AG08395 (cell line): ENCODE measurements at regions not wholly inside any gene's neighbourhood (a gene's known extent, or its start where the extent isn't known, plus 50 kb on each side); places are given as distances from the start of the nearest gene placed in this dataset.
"Not testable (repeated sequence)": the region's sequence is repeated elsewhere in the genome, so short reads cannot be mapped to it uniquely, and the experiment has no call there.

Source experiments
- DNase-seq: peaks from one replicate; pipeline ENCODE4 v3.0.0; 2012; ENCODE audit warnings: mixed read lengths, low spot score

DNA sequence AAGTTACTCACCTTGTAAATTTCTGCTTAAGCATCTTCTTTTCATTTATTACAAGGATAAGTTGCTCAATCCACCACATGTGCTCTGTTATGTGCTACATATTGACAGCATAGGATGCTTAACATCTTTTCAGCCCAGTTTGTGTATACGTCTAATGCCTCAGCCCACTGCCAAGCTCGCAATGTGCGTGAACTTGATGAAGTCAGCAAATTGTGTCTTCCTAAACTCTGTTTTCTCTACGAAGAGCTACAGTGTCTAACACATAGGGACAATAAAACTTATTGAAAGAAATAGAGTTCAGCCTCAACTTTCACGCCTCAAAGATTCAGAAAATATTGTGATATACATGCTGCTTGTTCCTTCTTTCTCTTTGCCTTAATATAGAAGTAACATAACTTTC lies 500.0 kb downstream of the TFAP2B start:
- DNase-seq = no peak

DNA sequence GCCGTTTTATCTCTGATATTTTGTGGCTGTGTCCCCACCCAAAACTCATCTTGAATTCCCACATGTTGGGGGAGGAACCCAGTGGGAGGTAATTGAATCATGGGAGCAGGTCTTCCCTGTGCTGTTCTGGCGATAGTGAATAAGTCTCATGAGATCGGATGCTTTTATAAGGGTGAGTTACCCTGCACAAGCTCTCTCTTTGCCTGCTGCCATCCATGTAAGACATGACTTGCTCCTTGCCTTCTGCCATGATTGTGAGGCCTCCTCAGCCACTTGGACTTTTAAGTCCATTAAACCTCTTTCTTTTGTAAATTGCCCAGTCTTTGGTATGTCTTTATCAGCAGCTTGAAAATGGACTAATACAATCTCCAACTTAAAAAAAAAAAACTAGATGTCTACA lies 502.8 kb downstream of the TFAP2B start:
- not testable (repeated sequence) for DNase-seq

DNA sequence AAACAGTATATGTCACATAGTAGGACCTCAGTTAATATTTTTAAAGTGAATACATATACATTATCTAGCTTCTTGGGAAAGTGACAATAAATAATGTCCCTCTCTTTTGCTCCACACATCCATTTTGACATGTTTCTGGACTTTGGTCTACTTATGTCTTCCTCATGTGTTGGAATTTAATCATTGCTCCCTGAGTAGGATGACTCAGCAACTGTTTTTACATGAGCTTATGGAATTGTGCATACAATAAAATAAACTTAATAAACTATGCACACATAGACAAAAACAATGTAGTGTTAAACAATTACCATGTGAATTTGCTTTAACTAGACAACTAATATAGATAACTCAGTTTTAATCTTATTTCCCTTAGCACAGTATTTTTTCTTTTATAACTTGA lies 503.8 kb downstream of the TFAP2B start:
- no peak for DNase-seq

DNA sequence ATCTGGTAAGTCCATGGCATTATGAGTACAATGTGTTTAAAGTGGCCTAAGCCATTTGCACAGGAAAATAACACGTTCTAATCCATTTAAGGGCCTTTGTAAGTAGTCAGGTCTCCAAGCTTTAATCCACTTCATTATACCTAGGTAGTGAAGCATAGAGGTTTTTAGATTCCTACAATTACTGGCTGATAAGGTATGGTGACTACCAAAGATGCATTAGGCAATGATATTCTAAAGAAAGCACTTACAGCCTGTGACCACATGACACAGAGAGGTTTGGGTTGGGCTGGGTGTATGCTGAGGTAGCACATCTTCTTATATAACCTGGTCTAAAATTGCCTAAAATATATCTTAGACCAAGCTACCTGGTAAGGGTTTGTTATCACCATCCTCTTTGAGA lies 504.4 kb downstream of the TFAP2B start:
- DNase-seq = no peak

DNA sequence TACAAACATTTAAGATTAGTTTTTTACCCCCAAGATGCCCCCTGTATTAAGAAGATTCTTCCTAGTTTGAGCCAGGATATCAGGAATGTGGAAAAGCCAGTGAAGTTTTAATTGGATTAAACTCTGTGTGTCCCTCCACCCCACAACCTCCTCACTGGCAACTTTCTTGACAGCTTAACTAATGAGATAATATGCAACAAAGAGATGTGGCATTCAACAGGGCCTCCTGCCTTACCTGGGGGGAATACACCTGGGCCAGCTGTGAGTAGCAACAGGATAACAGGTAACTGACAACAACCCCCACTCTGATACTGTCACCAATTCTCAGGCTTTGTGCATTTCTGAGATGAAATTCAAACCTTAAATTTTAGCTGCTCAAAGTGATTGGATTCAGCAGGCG lies 512.3 kb downstream of the TFAP2B start:
- no peak for DNase-seq

DNA sequence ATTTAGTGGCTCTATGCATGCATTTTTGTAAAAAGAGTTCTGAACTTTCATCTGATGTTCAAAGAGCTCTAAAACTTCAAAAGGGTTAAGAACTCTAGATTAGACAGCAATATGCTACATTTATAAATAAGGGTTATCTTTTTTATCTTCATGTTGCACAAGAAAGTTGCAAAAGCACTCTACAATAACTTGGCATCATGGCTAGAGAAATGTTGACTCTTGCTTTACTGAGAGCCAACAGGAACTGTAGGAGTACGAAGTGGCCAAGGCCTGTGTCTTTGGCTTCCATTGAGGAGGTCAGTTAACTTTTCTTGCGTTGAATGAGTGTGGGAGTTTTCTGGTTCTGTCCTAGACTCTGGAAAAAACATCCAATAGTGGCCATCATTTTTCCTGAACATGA lies 516.9 kb downstream of the TFAP2B start:
- no peak for DNase-seq

DNA sequence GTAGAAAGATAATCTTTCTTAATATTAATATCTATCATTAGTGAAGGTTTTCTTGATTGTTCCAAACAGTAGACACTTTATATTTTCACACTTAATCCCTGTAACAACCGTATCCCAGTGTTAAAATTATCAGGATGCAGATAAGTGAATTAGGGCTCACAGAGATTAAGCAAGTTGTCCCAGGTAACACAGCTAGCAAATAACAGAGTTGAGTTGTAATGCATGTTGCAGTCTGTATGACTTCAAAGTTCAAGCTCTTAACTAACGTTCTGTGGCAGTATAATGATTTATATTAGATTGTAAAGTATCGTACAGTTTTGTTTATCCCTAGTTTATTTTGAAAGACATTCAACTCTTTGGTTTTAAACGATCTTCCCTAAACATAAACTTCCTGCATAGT lies 517.5 kb downstream of the TFAP2B start:
- DNase-seq = no peak

DNA sequence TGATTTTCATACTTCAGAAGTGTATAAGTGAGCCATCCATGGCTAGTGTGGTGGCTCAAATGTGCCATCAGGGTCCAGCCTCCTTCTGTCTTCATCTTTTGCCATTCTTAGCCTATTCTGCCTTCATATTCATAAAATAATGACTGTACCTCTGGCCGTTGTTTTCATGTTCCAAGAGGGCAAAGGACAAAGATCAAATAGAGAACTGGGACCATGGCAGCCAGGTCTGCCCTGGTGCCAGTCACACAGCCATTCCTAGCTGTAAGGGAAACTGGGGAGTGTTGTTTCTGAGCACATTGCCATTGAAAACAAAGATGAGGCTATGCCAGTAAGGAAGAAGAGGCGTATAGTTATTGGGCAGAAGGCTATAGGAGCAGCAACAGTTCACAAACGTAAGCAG lies 518.6 kb downstream of the TFAP2B start:
- no peak for DNase-seq

DNA sequence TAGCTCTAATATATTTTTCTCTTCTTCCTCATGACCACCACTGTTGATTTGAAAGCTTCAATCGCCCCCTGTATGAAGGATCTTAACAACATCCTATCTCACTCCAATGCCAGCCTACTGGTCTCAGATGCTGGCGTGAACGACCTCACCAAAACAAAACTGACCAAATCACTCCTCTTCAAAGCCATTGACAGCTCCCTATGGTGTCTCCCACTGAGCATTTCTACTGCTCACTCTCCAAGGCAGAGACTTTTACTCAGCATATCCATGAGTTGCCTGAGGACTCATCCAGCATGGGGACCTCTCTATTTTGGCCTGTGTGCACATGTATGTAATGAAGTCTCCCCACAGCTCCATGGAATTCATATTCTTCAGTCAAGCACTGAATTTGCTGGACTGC lies 520.4 kb downstream of the TFAP2B start:
- no peak for DNase-seq

DNA sequence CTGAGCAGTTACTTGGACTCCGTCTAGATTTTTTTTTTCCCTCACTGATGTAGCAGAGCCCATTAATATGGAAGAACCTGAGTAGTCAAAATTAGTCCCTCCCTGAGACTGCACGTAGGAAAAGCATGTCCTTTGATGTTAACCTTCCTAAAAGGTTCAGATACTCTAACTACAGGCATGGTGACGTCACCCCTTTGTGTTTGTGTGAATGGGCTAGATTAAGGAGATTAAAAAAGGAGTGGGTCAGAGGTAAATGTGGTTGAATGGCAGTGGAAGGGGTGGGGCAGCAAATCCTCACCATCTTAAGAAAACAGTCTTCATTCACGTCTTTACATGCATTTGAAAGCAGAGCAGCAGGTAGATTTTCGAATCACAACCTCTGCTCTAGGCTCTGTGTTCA lies 521.1 kb downstream of the TFAP2B start:
- DNase-seq = no peak

DNA sequence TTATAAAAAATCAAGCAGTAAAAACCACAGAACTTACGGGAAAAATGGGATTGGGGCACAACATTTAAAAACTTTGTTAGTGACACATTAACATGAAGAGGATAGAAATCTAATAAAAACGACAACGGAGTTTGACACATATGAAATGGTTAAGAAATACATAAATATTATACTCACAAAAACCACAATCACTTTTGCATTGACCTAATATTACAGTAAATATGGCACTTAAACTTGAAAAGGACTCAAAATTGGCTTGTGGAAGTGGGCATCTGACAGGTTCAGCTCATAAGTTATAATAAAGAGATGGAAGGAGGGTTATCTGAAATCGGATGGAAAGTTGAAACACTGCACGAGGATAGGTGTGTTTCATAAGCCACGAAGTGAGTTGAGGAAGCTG lies 523.7 kb downstream of the TFAP2B start:
- no peak for DNase-seq

DNA sequence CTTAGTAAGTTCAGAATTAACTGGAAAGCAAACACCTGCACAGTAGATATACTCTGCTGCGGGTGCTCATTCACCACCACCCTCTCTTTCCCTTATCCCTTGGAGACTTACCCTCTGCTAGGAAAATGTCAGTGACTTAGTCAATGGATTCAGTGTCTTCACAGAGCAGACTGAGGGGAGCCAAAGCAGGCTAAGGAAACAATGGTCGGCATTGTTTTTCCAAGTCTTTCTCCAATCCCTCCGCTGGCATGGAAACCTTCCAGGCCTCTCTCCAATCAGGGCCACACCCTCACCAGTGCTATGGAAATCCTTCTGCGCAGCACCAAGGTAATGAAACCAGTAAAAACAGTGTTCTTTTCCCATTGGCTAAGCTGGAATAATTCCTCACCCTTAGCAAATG lies 531.2 kb downstream of the TFAP2B start:
- no peak for DNase-seq

DNA sequence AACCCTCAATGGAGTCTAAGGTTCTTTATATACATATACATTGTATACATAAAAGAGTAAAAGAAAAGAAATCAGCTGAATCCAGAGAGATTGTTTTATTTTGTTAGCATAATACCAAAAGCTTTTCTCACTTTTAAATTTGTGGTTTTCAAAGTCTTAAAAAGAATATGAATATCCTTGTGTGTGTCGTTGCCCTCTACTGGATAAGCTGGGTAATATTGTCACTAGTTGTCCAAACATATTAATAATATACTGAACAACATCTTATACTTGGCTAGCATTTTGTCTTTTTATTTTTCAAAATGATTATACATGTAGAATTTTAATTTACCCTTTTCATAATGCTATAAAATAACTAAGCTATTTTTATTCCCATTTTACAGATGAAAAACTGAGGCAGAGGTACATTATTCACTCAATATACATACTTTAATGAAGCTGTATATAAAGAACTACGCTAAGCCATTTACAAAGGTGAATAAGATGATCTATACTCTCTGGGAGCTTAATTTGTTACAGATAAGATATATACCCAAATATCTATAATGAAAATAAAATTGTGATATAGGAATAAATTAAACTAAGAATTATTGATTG lies 531.7 kb downstream of the TFAP2B start:
- DNase-seq = no peak

DNA sequence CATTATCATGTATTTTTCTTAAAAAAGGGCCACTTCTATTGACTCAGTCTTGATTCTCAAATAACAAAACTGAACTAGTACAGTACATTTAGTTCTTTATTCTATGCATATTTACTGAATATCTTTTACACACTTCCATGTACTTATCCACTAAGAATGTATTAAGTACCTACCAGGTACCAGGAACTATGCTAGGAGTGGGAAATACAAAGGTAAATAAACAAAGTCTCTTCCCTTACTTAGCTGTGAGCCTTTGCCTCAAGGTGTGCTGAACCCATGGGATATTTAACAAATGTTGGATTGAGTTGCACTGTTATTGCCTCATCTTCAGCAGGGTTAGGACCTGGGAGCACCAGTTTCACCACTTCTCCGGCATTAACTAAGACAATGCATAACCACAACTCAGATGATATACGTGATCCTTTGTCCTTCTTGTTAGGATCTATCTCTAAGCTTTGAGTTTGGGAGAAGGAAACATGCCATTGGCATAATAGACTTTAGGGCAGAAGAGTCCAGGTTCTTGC lies 533.9 kb downstream of the TFAP2B start:
- no peak for DNase-seq

DNA sequence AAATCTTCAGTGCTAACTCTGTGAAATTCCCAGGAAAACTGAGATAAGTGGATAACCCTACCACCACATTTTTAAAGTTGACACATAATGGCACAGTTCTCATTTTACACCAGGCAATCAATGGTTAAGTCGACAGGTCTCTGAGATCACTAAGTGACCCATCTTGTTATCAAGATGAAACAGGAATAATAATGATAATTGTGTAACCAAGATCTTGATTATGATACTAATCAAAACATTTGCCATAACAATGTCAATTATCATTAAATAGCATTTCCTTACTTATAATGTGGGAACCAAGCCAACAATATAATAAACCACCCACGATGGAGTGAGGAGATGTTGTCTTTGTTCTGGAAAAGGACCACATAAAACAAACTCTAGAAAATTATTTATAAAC lies 541.6 kb downstream of the TFAP2B start:
- DNase-seq = no peak

DNA sequence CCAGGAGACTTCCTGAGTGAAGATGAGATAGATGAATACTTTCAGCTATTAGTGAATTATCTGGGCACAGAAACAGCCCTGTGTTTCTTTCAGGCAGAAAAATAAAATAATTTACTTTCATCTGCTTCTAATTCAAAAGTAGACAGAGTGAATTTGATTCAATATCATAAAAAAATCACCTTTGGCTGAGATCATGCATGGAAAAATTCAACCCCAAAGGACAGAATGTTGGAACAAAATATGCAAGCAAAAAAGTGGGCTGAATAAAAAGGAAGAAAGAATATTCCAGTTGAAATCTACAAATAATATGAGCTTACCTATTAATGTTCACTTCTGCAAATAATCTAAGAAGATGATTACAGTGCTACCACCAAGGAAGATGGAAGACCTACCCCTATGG lies 546.9 kb downstream of the TFAP2B start:
- DNase-seq = no peak

DNA sequence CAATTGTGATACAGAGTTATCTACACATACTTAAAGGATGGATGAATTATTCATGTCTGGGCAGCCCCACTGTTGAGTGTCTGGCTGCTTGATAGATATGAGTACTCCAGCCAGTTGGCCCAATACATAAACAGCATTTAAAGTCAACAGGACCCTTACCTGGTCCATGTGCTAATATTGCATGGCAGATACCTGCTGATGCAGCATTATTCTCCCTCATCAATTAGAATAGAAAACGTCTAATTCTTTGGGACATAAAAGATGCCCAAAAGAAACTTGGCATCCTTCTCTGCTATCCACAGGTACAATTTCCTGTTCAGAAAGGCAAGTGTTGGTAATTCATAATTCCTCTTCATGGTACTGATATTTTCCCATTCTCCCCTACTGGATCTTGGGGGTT lies 550.8 kb downstream of the TFAP2B start:
- DNase-seq = no peak

DNA sequence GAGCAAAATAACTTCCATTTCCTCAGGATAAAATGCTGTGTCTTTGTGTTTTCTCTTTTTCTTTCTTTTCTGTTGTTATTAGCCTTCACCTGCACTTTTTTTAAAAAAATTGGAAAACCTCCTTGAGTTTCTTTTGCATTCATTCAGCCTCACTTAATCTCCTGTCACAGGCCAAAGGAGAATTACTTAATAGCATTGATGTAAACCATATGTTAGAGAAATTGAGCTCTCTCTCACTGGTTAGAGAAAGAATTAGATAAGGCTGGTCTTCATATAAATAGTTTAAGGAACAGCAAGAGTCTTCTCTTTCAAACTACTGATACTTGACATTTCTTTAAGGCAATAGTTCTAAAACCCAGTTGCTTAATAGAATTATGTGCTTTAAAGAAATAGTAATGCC lies 564.2 kb downstream of the TFAP2B start:
- no peak for DNase-seq

DNA sequence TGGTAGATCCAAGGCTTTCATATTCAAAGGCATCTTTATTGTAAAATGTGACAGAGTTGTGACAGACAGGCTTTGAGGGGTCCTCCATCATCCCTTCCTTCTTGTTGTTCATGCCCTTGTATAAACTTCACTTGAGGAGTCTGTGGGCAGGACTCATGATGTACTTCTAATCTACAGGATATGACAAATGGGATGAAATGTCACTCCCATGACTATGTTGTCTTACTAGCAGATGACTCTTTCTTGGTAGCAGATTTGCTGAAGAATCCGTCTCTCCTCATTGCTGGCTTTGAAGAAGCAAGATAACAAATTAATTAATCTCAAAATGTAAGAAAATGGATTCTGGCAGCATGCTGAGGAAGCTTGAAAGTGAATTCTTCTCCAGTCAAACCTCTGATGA lies 566.1 kb downstream of the TFAP2B start:
- DNase-seq = no peak

DNA sequence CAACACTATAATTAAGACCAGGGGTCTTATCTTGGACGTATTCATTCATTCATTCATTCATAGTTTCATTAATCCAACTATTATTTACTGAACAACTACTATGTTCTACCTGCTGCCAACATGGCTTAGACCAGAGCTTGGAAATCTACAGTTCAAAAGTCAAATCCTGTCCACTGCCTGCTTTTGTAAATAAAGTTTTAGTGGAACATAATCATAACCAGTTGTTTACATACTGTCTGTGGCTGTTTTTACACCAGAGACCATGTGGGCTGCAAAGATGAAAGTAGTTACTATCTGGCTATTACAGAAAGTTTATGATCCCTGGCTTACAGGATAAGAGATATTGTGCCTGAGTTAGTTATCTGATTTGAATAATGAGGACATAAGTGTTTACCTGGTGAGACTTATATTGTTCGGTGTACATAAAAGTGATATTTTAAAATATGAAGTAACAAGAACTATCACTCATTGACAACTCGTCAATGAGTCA lies 567.7 kb downstream of the TFAP2B start:
- DNase-seq = no peak

DNA sequence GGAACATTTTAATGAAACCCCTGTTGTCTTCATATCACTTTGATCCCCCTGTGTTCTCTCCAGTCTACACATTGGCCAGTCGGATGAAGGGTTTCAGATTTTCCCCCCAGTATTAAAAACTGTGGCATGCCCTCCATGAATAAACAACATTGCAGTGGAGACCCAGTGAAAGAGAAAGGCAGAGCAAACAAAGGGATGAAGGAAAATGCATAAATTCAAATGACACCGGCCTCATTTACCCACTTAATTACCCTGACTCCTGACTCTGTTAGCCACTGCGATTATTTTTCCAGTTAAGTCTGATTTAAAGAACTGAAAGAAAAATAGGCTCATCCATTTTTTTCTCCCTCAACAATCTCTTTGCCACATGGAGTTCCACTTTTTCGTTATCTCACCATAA lies 569.2 kb downstream of the TFAP2B start:
- DNase-seq = no peak

DNA sequence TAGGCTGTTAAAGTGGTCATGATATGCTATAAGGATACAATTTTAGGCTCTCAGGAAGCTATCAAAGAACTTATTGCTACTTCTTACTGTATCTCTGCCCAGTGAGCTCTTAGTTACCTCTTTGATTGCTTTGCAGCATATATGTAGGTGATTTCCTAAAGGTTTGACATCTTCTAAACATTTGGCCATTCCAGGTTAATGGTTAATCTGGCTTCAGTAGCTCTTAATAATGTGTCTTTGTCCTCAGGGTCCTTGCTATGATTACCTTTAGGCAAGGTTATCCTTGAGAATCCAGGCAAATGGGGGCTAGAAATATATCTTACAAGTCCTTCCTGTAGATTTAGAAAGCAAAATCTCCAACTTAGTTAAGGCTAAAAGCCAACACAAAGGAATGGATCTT lies 575.4 kb downstream of the TFAP2B start:
- no peak for DNase-seq

DNA sequence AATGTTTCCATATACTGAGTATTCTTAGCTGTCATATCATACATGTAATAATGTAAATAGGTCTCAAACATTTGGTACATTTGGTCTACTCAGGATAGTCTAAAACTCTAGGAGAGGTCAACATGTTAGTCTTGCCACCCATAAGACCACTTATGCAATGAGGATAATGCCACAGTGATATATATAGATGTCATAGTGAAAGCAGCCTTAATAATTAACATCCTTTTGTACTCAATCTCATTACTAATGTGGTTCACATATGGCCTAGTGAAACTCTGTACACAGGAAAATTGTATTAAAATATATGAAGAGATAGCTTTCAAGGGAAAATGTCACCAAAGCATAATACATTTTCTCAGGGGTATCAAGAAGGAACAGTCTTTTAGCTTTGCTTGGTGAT lies 577.9 kb downstream of the TFAP2B start:
- DNase-seq = no peak

DNA sequence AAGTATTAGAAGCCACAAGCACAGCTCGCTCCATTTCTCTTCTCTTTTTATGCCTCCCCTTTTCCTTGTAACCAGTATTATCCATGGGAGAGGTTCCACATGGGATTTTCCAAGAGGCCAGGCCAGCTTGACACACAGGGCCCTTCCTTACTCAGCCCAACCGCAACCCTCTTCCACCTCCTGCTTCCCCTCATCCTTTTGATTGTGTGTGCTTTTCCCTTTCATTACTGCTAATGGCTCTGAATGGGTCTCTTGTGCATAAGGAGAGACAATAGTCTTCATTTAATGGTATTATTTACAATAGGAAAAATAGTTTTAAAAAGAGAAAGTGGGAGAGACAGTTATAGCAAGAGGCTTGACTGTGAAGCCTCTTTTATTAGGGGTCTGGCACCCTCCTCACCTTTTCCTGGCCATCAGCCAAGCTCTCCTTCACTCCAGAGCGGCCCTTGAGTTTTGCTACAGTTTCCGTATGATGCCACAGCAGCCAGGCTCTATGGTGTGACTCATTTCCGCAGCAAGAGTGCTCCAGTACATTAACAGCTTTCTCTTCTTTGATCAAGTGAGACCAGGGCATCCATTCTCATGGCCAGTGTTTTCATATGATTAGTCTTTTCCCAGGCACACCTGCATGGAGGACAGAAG lies 579.5 kb downstream of the TFAP2B start:
- DNase-seq = no peak
